ENCODE measurements at regions not wholly inside any gene's neighbourhood (a gene's known extent, or its start where the extent isn't known, plus 50 kb on each side); places are given as distances from the start of the nearest gene placed in this dataset.
"Not testable (repeated sequence)": the region's sequence is repeated elsewhere in the genome, so short reads cannot be mapped to it uniquely, and the experiment has no call there.

DNA sequence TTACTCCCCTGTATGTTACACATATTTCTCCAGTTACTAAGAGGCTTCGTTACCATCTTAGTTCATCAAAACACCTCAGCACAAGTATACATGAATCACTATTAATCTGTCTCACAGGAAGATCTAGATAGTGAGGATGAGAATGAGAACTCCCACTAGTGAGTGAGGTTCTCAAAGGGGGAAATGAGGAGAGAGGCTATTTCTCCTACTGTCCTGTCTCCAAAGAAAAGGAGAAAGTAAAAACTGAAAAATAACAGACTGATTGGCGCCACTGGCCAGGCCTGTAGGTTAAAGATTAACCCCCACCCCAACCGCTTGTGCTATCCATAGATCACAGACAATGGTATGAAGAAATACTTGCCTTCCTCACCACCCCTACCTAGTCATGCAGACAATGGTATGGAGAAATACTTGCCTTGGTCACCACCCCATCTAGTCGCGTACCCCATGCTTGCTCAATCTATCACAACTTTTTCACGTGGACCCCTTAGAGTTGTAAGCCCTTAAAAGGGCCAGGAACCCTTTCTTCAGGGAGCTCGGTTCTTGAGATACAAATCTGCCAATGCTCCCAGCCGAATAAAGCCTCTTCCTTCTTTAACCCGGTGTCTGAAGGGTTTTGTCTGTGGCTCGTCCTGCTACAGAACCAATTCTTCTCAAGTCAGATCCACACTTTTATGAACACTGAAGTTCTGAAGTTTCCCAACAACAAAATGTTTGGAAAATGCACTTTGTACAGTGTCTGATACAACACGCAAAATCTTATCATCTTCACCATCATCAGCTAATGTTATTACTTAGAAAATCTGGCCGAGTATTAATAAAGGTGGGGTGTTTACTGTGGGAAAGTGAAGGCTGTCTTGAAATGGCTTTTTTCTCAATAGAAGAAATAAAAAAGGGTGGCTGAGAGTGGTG is 598.1 kb downstream of the UQCRFS1 start:
- DNase-seq = no peak

DNA sequence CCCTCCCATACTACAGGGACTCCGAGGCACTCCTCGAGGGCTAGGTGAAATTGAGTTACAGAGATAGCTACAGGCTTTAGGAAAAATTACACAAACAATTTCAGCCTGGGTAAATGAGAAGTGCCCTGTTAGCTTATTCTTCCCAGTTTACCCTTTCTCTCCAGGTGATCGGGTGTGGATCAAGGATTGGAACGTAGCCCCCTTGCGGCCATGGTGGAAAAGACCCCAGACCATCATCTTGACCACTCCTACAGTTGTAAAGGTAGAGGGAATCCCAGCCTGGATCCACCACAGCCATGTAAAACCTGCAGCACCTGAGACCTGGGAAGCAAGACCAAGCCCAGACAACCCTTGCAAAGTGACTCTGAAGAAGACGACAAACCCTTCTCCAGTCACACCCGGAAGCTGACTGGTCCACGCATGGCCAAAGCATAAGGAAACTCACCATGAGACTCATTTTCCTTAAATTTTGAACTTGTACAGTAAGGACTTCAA is 600.6 kb downstream of the UQCRFS1 start:
- no peak for DNase-seq

DNA sequence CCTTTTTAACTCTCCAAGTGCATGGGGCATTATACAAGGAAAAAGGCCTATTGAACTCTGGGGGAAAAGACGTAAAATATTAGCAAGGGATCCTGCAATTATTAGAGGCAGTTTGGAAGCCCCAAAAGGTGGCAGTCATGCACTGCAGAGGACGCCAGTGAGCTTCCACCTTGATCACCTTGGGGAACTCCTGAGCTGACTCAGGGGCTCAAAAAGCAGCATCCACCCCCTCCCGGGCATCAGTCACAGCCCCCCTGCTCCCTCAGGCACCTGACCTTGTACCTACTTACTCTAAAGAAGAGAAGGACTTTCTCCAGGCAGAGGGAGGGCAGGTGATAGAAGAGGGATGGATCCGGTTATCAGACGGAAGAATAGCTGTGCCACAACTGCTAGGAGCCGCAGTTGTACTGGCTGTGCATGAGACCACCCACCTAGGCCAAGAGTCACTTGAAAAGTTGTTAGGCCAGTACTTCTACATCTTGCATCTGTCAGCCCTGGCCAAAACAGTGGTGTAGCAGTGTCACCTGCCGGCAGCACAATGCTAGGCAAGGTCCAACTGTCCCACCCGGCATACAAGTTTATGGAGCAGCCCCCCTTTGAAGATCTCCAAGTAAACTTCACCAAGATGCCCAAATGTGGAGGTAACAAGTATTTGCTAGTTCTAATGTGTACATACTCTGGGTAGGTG is 601.6 kb downstream of the UQCRFS1 start:
- DNase-seq = not testable (repeated sequence)

DNA sequence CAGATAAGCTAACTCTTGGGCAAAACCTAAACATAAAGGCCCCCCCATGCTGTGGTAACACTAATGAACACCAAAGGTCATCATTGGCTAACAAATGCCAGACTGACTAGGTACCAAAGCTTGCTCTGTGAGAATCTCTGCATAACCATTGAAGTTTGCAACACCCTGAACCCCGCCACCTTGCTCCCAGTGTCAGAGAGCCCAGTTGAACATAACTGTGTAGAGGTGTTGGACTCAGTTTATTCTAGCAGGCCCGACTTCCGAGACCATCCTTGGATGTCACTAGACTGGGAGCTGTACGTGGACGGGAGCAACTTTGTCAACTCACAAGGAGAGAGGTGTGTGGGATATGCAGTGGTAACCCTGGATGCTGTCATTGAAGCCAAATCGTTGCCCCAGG is 602.2 kb downstream of the UQCRFS1 start:
- DNase-seq = no peak

DNA sequence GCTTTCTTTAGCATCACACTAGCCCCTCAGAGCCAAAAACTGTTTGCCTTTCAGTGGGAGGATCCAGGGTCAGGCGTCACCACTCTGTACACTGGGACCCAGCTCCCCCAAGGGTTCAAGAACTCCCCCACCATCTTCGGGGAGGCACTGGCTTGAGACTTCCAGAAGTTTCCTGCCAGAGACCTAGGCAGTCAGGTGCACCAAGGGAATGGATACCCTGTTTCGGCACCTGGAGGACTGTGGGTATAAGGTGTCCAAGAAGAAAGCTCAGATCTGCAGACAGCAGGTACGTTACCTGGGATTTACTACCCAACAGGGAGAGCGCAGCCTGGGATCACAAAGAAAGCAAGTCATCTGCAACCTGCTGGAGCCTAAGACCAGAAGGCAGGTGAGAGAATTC is 603.0 kb downstream of the UQCRFS1 start:
- DNase-seq = no peak

DNA sequence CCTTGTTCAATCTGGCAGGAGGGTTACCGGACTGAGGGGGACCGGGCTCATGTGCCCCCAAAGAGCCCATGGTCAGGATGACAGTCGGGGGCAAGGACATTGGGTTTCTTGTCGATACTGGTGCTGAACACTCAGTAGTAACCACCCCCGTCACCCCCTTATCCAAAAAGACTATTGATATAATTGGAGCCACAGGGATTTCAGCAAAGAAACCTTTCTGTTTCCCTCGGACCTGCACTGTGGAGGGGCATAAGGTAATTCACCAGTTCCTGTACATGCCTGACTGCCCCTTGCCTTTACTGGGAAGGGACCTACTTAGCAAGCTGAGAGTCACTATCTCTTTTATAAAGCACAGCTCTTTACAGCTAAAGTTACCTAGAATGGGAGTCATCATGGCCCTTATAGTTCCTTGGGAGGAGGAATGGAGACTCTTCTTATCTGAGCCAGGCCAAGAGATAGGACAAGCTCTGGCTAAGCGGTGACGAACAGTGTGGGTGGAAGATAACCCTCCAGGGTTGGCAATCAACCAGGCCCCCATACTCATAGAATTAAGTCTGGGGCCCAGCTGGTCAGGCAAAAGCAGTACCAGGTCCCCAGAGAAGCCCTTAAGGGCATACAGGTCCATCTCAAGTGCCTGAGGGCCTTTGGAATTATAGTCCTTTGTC is 603.7 kb downstream of the UQCRFS1 start:
- no peak for DNase-seq

DNA sequence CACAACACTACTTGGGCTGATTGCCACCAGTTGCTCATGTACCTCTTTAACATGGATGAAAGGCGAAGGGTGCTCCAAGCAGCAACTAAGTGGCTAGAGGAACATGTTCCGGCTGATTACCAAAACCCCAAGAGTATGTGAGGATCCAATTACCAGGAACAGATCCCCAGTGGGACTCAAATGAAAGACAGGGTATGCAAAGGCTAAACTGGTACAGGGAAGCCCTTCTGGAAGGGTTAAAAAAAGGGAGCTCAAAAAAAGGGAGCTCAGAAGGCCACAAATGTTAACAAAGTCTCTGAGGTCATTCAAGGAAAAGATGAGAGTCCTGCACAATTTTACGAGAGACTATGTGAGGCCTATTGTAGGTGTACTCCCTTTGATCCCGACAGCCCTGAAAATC is 604.7 kb downstream of the UQCRFS1 start:
- DNase-seq = no peak

DNA sequence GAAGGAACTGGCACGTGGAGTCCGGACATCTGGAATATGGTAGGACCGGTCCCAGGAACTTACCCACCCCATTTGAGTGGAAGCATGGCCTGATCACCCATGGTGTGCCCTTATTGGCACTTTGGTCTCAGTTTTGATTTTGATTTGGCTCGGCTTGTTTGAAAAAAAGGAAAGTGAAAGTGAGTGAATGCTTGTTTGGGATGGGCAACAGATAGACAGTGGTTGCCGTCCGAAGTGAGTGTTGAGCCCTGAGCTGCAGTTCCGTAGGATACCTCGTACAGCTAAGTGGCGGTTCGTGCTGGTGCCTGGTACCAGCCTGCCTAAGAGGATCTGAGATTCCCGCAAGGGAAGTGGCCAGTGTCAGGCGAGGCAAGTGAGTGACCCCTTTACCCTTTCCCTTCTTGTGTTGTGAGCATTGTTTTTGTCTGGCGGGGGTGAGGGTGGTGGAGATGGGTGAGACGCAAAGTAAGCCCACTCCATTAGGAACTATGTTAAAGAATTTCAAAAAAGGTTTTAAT is 605.8 kb downstream of the UQCRFS1 start:
- no peak for DNase-seq

DNA sequence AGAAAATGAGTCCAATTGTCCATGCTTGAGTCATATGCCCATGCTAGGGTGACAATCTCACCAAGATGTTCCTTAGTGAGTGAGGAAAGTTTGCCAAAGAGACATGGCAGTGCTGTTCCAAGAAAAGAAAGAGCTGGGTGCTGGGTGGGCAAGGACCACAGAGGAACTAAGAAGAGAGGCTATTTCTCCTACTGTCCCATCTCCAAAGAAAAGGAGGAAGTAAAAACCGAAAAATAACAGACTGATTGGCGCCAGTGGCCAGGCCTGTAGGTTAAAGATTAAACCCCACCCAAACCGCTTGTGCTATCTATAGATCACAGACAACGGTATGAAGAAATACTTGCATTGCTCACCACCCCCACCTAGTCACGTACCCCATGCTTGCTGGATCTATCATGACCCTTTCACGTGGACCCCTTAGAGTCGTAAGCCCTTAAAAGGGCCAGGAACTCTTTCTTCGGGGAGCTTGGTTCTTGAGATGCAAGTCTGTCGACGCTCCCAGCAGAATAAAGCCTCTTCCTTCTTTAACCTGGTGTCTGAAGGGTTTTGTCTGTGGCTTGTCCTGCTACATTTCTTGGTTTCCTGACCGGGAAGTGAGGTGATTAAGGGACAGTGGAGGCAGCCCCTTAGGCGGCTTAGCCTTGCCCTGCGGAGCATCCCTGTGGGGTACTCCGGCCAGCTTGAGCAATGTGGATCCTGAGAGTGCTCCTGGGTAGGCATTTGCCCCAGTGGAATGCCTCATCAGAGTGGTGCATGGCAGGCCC is 606.5 kb downstream of the UQCRFS1 start:
- no peak for DNase-seq

DNA sequence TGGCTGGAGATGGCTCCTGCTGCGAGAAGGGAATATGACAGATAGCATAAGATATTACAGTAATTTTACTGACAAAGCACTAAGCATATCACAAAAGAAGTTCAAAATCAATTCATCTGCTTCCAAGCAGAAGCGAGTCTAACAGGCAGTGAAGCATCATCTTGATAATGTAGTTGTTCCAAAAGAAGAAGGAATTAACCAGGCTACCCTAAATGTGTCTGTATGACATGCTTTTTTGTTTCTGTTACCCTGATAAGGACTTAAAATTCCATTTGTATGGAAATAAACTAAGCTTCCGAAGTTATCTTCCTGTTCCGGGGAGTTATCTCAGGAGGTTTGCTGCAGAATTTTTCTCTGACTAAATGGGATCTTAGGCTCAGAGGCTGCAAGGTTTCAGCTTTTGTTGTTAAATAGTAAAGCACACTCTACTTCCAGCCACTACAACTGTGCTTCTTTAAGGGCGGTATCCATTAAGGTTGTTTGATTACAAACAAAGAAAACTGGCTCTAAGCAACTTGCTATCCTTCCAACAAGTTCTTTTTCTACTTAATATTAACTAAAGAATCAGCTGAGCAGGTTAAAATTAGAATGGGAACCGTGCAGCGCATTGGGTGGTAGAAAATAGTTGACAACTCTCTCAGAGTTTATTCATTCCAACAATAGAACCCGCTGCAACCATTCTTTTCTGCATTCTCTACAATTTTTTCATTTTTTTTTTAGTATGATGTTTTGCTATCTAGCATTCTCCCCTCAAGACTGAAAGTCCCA is 607.3 kb downstream of the UQCRFS1 start:
- no peak for DNase-seq

DNA sequence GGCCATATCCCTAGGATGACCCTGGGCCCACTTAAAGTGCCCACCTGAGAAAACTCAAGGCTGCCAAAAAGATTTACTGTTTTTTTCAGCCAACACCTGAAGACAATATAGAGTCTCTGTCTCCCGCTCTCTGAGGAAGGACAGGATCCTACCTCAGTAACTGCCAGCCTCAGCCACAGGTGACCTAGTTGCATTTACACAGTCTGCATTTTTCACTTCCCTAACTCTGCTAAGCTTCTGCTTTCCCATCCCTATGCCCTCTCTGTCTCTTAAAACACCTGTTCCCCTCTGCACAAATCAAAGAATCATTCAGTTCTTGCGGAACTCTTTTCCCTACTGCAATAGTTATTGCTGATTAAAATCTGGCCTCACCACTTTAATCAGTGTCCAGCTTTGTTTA is 609.5 kb downstream of the UQCRFS1 start:
- no peak for DNase-seq

DNA sequence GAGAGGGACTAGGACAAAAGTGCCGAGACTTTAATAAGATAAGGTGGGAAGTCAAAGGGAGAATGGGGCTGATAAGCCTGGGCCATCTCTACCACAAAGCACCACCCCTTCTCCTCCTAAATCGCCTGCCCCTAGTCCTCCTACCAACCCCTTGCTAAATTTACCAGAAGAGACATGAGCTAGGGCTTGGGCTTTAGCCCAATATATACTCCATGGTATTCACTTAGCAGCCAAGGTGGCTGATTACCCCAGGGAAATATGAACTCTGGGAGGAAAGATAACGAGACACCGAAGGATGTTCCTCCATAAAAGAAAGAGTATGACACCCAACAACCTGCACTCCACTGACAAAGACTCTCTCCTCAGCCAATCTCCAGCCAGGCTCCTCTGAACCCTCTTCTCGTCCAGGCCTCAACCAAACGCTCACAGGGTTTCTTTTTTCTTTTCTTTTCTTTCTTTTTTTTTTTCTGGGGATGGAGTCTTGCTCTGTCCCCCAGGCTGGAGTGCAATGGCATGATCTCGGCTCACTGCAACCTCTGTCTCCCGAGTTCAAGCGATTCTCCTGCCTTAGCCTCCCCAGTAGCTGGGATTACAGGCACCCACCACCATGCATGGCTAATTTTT is 610.2 kb downstream of the UQCRFS1 start:
- DNase-seq = no peak

DNA sequence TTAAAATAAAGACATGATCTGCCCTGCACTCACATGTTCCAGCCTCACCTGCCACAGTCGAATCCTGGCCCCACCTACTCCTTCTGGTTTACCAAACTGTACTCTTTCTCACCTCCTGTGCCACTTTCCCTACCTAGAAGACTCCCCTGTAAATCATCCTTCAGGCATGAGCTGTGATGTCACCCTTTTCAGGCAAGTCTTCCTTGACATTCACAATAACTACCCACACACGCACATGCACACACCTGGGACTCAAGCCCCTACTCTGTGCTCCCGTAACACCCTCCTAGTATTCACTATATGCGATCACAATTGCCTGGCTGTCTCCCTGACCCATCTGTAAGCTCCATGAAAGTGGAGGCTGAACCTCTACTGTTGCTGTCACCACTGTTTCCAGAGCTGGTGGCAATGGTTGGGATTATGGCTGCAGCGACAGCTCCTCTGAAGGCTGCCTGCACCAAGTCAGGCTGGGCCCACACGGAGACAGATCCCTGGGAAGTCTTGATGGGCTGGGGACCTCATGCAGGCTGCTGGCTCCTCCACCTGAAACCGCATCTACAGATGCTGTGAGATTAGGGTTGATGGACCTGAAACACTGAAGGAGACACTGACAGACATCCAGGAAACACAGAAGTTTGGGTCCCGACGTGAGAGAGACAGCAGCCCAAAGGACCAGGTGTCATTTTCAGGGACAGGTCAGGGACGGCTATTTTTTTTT is 611.1 kb downstream of the UQCRFS1 start:
- no peak for DNase-seq

DNA sequence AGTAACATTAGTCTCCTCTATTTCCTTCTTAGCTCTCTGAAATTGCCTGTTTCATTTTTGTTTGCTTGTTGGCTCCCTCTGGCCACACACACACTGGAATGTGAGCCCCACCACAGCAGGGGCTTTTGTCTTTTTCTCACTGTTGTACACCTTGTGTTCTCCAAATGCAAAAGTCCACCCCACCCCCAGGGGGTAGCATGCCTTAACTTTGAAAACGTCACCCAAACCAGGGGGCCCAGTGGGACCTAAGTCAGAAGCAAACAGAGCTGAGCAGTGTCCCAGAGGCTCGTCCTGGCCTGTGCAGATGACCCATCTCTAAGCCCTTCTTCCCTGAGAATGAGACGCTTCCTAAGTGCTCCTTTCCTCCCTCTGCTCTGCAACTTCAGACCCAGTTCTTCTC is 614.1 kb downstream of the UQCRFS1 start:
- DNase-seq = no peak

DNA sequence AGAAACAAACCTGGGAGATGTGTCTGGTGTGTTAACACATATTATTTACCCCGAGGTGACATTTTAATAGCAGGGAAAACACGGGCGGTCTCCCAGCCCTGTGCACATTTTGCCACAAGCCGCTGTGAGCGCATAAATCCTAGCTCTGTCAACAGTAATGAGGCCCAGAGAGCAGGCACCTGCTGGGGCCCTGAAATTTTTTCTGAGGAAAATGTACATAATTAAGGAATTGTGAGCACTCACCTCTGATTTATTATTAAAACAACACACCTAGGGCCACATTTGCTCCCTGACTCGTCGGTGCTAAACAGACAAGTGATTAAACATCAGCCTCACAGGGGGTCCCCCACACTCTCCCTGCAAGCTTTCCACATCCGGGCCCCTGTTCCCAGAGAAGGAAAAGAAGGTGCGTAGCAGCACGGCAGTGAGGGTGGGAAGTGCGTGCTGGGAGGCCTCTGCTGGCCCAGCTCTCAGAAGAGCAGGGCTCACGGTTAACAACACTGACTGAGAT is 616.3 kb downstream of the UQCRFS1 start:
- DNase-seq = no peak

DNA sequence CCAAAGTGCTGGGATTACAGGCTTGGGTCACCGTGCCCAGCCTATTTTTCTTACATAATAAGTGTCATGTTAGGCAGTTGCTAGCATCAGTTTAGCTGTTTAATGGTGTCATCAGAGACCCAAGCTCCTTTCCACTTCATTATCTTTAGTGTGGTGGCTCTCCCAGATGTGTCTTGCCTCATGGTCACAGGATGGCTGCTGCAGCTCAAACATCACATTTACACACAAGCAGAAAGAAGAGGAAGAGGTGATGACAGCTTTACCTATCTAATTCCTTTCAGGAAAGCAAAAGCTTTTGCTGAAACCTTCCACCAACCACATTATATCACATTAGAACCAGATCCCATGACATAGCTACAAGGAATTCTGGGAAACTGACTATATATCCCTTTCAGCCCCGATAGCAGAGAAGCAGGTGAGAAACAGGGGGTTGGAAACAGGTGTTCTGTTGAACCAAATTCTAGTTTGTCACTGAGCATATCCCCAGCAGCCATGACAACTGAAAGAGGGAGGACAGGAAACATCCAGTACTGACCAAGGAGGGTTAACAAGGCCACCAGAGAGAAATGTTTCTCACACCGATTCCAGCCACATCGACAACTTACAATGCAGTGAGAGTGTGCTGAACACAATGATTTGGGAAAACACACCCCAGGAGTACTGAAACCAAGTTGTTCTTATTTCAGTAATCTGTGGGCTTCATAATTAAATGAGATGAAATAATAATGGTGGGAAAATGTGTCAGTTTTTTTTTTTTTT is 617.0 kb downstream of the UQCRFS1 start:
- no peak for DNase-seq

DNA sequence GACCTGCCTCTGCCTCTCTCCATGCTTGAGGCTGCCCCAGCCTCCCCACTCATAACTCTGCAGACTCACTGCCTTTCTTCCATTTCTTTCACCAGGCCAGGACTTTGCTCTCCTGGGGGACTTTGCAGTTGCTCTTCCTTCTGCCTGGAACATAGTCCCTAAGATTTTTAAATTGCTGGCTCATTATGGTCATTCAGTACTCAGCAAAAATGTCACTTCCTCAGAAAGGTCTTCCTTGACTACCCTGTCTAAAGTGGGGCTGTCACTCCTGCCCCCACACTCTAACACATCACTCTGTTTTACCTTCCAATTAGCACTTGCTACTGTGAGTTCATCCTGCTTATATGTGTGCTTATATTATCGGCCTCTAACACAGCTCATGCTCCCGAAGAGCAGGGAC is 618.2 kb downstream of the UQCRFS1 start:
- no peak for DNase-seq

DNA sequence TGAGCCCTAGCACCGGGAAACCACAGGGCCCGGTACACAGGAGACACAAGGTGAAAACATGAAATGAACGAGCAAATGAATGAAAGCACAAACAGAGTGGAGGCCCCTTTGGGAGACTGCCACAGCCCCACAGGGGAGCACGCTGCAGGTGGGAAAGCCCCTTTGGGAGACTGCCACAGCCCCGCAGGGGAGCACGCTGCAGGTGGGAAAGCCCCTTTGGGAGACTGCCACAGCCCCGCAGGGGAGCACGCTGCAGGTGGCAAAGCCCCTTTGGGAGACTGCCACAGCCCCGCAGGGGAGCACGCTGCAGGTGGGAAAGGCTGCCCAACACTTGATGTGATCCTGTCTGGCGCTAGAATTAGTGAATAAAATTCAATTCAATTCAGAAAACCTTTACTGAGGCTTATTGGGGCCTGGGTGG is 623.0 kb downstream of the UQCRFS1 start:
- DNase-seq = not testable (repeated sequence)

DNA sequence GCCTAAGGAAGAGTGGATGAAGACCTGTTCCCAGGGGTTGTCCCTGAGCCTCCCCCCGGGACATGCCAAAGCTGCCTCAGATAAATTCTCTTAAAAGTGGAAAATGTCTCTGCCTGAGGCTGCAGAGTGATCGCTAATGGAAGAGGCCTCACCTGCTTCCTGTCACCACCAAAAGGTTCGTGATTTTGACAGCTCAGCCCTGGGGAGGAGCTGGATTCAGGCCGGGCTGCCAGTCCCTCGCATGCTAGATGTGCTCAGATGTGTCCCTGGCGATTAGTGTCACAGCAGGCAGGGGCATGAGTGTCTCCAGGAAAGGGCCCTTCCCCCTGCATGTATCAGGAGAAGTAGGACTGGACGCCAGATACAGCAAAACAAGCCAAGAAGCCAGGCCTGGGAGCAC is 626.5 kb downstream of the UQCRFS1 start:
- DNase-seq = no peak
